ENCODE measurements at regions not wholly inside any gene's neighbourhood (a gene's known extent, or its start where the extent isn't known, plus 50 kb on each side); places are given as distances from the start of the nearest gene placed in this dataset.
A peak's percentile ranks its signal among the peaks of the same experiment; 100 is the strongest.

- DNase-seq (ENCODE audit: low spot score), result peak; percentile 14
Observed at GRCh38 chr4:41359422-41359775, 102.7 kb downstream of the UCHL1 start.

GRCh38 chr4:41359836-41360213 is 103.1 kb downstream of the UCHL1 start:
- no peak for DNase-seq (ENCODE audit: low spot score)

- DNase-seq (ENCODE audit: low spot score), result peak; percentile 76
Observed at GRCh38 chr4:41360214-41360920, 103.6 kb downstream of the UCHL1 start.

GRCh38 chr4:41360921-41361793 is 104.4 kb downstream of the UCHL1 start:
- DNase-seq (ENCODE audit: low spot score), result peak; percentile 77

GRCh38 chr4:41361794-41362526 is 105.2 kb downstream of the UCHL1 start:
- peak; percentile 73 for DNase-seq (ENCODE audit: low spot score)

GRCh38 chr4:41362621-41363383 is 106.1 kb downstream of the UCHL1 start:
- peak; percentile 25 for DNase-seq (ENCODE audit: low spot score)

- peak; percentile 46 for DNase-seq (ENCODE audit: low spot score)
Observed at GRCh38 chr4:41363384-41363981, 106.8 kb downstream of the UCHL1 start.

GRCh38 chr4:41364876-41365275 is 108.1 kb downstream of the UCHL1 start:
- DNase-seq (ENCODE audit: low spot score), result no peak

GRCh38 chr4:41365681-41366080 is 109.0 kb downstream of the UCHL1 start:
- no peak for DNase-seq (ENCODE audit: low spot score)

- no peak for DNase-seq (ENCODE audit: low spot score)
Observed at GRCh38 chr4:41366911-41367517, 110.3 kb downstream of the UCHL1 start.

GRCh38 chr4:41369680-41370079 is 113.0 kb downstream of the UCHL1 start:
- no peak for DNase-seq (ENCODE audit: low spot score)

- DNase-seq (ENCODE audit: low spot score), result no peak
Observed at GRCh38 chr4:41373221-41373620, 116.5 kb downstream of the UCHL1 start.

GRCh38 chr4:41374490-41374889 is 117.8 kb downstream of the UCHL1 start:
- no peak for DNase-seq (ENCODE audit: low spot score)

- peak; percentile 43 for DNase-seq (ENCODE audit: low spot score)
Observed at GRCh38 chr4:41375561-41375960, 118.8 kb downstream of the UCHL1 start.

GRCh38 chr4:41377196-41377595 is 120.5 kb downstream of the UCHL1 start:
- DNase-seq (ENCODE audit: low spot score), result no peak

- peak; percentile 7 for DNase-seq (ENCODE audit: low spot score)
Observed at GRCh38 chr4:41379230-41379629, 122.5 kb downstream of the UCHL1 start.

GRCh38 chr4:41380511-41381157 is 123.9 kb downstream of the UCHL1 start:
- no peak for DNase-seq (ENCODE audit: low spot score)

- DNase-seq (ENCODE audit: low spot score), result no peak
Observed at GRCh38 chr4:41381384-41381783, 124.7 kb downstream of the UCHL1 start.

- DNase-seq (ENCODE audit: low spot score), result peak; percentile 29
Observed at GRCh38 chr4:41384992-41385391, 128.3 kb downstream of the UCHL1 start.

- DNase-seq (ENCODE audit: low spot score), result no peak
Observed at GRCh38 chr4:41385481-41385880, 128.8 kb downstream of the UCHL1 start.
